ENCODE measurements at regions not wholly inside any gene's neighbourhood (a gene's known extent, or its start where the extent isn't known, plus 50 kb on each side); places are given as distances from the start of the nearest gene placed in this dataset.
"Not testable (repeated sequence)": the region's sequence is repeated elsewhere in the genome, so short reads cannot be mapped to it uniquely, and the experiment has no call there.

- TF ChIP-seq POLR2A, CTCF, POLR2AphosphoS5 (IDR thresholded peaks at IDR 0.05): not testable (repeated sequence)
These were observed 95.4 kb upstream of the CAB39 start for GRCh38 chr2:230617256-230617706.

All from upper lobe of left lung (tissue), 4 donors.